Epidermal melanocyte (primary cell): ENCODE measurements at regions not wholly inside any gene's neighbourhood (a gene's known extent, or its start where the extent isn't known, plus 50 kb on each side); places are given as distances from the start of the nearest gene placed in this dataset.
A peak's percentile ranks its signal among the peaks of the same experiment; 100 is the strongest.

Experiments used
- DNase-seq: peaks from one replicate; pipeline ENCODE4 v3.0.0; 2011; ENCODE audit warnings: low spot score; ENCODE audit not compliant: insufficient read length

DNA sequence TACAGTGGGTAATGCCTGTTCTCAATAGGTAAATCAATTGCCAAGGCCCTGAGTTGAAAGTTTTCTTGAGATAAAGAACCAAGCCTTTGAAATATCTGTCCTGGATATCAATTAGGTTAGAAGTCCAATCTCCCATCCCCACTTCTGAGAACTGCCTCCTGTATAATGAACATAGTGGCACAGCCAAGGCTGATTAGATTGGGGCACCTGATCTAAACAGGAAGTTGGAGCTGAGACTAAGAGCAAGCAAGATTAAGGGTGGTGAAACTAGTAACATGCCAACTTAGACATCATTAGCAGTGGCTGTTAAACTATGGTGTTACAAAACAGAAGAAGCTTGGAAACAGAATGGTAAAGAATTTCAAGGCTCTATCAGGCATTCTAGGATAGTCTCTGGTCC, 137.7 kb upstream of the TMEM108 start:
- DNase-seq = no peak

DNA sequence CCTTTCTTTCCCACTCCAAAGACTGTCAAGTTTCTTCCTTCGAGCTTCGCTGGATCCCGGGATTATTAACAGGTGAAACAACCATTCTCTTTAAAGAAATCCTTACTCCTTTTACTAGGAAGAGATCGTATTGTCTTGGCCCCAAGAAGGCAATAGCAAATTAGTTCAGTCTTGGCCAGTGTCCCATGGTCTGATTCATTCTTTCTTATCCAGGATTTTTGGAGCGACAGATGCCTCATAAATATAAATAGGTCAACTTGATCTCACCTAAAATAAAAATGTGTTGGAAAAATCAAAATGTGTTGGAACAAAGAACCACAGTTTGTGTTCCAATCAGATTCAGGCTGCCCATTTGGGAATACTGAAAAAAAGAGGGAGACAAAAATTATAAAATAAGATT, 140.1 kb upstream of the TMEM108 start:
- DNase-seq = no peak

DNA sequence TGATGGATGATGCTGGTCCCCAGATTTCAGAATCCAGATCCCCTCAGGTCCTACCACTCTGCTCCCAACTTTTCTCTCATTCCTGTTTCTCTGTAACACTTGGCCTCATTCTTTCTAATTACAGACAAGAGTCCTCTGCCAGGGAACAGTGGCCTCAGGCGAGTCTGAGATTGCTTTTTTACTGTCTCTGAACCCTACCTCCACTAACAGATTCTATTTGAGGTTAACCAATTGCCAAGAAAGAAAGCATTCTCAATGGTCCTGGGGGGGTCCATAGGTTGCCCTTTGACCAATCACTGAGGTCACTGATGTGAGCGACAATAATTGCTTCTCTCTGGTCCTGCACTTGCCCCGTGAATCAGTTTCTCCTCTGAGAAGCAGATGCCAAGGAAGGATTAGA, 145.2 kb upstream of the TMEM108 start:
- DNase-seq = no peak

DNA sequence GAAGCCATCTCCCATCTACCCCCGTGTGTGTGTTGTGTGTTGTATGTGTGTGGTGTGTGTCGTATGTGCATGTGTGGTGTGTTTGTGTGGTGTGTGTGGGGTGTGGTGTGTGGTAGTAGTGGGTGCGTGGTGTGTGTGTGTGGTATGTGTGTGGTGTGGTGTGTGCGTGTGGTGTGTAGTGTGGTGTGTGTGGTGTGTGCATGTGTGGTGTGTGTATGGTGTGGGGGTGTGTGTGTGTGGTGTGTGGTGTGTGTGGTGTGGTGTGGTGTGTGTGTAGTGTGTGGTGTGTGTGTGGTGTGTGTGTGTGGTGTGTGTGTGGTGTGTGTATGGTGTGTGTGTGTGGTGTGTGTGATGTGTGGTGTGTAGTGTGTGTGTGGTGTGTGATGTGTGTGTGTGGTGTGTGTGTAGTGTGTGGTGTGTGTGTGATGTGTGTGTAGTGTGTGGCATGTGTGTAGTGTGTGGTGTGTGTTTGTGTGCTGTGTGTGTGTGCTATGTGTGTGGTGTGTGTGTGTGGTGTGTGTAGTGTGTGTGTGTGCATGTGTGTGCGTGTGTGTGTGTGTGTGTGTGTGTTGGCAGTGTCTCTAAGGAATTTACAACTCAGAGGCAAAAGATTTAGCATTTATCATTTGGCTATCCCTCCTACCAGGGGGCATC, 156.3 kb upstream of the TMEM108 start:
- DNase-seq = no peak

DNA sequence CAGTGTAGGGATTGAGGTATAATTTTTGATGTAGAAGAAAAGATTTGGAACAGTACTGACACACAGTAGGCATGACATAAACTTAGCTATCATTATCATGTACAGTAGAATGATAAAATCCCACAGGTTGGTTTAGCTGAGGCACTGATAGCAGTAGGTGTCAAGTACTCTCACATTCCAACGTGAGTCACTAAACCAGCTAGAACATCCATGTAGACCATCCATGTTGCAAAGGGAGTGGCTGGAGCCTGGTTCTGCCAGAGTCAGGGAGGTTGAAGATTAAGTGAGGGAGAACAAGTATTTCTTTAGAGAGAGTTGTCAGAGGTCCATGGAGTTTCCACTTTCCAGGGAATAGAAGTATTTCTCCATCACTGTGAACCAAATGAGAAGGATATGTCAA, 157.2 kb upstream of the TMEM108 start:
- no peak for DNase-seq

DNA sequence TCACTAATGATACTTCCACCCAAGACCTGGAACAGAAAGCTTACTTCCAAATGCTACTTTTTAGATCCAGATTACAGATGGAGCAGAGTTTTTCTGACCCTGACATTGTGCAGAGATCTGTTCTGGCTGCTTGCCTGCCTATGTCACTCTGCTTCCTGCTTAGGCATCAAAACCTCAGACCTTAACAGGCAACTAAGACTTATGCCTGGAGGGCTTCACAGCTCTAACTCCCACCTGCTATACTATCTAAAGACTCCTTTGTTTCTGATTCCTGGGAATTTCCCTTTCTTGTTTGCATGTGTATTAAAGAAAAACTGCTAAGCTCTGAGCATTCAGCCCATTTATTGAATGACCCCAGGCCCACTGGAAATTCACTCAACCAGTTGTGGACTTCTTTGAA, 157.4 kb upstream of the NPHP3 start:
- DNase-seq = peak; percentile 39

DNA sequence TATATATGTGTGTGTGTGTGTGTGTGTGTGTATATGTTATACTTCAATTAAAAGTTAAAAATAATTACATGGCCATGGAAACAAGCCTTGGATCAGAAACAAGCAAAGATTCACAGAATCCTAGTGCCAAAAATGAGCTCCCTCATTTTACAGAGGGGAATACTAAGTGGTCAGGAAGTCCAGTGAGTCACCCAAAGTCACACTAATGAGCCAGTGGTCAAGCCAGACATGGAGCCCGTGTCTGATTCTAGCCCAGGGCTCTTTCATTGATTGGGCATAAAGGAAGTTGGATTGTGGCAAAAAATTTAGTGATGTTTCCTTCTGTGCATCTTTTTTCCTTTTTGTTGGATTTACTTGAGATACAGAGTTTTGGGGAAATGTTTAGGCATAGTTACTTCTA, 152.5 kb upstream of the NPHP3 start:
- no peak for DNase-seq

DNA sequence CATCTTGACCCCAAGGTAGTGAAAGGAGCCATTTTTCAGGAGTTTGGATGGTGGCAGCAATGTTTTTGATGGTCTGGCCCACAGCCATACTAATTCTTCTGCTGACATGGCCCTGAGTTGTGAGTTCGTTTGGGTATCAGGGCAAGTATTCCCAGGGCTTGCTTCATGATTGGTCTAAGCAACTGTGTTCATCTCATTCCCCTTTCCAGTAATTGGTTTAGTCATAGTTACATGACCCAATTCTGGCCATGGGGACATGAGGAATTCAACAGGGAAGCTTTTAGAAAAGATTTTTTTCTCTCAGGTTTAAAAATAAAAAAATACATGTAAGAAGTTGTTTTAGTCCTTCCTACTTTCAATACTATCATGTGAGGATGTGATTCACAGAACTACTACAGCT, 150.5 kb upstream of the NPHP3 start:
- DNase-seq = no peak

DNA sequence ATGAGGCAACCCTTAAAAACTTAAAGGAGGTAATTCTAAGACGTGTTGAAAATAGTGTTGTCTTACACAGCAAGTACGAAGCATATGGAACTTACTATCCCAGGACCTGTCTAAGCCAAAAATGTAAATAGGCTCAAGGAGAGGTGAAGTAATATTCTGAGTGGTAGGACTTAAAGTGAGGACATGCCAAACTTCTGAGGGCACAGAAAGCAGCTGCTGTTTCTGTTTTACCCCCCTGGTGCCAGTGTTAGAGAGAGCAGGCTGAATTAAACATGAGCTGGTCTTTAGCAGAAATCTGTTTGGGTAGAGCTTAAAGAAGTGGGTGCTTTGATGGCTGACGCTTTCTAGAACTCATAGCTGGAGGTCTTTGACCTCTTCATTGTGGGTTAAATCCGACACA, 149.7 kb upstream of the NPHP3 start:
- DNase-seq = no peak

DNA sequence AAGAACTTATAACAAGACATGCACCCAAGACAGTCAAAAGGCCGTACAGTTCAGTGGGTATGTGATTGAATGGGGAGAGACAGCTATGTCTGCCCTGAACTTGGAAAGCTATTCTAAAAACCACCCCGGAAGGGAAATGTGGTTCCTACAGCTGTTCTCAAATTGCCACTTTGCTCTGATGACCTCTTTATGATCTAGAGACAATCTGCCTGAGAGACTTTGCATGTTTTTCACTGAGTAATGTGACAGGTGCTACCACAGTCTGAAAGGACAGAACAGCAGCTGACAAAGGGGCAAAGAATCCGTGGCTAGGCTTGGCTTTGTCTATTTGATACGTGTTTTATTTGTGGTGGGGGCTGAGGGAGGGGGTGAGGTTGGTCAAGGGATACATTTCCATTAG, 148.3 kb upstream of the NPHP3 start:
- no peak for DNase-seq

DNA sequence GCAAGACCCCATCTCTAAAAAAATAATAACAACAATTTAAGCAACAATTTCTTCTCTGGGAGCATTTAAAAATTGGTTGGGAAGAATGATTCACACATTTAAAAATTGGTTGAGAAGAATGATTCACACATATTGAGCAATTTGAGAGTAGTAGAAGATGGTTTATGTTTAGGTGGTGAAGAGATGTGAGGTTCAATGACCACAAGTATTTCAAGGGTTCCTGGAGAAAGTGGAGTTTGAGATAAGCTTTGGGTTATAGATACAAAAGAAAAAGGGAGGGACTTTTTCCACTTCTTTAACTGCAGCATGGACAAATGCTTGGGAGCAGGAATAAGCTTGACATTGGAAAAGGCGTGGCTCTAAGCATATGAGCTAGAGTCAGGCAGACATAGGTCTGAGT, 145.7 kb upstream of the NPHP3 start:
- DNase-seq = no peak

DNA sequence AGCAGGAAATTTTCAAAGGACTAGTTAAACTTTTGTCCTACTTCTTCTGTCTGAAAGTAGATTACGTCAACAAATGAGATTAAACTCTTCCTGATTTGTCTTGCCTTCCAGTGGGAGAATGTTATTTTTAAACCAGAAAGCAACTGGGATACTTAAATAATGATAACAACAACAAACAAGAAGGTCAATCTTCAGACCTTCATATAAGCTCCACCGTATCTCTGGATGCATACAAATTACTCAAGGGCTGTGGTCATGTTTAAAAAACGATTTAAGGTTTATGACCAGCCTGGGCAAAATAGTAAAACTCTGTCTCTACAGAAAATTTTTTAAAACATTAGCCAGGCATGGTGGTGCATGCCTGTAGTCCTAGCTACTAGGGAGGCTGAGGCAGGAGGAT, 145.3 kb upstream of the NPHP3 start:
- no peak for DNase-seq

DNA sequence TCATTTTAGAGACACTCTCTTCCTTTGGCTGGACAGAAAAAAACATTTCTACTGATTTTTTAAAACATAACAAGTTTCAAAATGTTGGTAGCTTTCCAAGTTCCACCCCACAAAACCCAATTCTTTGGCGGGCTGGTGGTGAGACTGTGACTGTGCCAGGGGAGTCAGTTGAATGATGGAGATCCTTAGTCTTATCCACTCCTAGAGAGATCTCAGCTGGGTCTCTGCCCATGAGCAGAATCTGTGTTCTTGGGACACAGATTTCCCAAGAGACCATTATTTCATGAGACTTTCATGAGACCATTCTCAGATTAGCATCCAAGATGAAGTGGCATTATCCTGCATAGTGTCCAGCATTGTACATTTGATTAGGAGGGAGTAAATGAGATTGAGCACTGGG, 135.1 kb upstream of the NPHP3 start:
- DNase-seq = no peak

DNA sequence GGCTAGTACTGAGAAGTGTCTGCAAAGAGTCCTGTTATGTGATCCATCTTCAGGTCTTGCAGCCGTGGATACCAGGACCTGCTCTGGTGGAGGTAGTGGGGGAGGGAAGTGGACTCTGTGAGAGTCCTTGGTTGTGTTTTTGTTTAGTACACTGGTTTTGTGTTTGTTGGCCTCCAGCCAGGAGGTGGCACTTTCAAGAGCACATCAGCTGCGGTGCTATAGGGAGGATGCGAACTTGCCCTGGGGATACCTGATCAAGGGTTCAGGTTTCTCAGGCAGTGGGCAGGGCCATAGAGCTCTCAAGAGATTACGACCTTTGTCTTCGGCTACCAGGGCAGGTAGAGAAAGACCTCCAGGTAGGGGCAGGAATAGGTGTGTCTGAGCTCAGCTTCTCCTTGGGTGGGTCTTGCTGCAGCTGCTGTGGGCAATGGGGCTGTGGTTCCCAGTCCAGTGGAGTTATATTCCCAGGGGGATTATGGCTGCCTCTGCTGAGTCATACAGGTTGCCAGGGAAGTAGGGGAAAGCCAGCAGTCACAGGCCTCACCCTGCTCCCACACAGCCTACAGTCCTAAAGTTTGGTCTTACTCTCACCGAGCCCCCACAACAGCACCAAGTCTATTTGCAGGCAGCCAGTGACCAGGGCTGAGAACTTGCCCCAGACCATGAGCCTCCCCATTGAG, 132.8 kb upstream of the NPHP3 start:
- no peak for DNase-seq

DNA sequence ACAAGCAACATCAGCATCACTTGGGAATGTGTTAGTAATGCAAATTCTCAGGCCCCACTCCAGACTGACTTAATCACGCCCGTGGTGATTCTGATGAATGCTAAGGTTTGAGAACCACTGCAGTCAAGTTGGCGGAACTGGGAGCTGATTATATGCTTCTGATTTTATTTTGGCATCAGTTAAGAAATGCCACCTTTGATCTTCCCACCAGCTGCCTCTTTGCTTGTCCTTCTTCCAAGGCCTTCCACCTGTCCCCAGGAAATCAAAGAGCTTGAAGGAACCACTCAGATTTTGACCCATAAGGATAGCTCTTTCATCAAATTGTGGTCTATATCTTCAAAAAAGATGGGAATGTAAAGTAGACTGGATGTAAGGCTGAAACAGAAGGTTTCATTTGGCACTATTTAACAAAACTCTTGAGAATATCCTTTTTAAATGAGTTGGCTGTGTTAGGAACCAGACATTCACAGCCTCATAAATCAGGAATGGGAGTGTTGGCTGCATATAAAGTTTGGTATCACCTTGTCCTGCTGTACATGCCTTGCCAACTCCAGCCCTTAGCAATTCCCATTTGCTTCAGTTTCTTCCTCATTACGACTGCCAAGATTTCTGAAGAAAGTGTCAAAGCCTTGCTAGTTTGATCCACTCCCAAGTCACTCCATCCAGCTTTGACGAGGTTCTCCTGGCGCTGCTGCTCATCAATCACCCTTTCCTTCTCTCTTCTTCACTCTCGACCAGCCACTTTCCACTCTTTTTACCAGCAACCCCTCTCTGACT, 125.8 kb upstream of the NPHP3 start:
- DNase-seq = no peak

DNA sequence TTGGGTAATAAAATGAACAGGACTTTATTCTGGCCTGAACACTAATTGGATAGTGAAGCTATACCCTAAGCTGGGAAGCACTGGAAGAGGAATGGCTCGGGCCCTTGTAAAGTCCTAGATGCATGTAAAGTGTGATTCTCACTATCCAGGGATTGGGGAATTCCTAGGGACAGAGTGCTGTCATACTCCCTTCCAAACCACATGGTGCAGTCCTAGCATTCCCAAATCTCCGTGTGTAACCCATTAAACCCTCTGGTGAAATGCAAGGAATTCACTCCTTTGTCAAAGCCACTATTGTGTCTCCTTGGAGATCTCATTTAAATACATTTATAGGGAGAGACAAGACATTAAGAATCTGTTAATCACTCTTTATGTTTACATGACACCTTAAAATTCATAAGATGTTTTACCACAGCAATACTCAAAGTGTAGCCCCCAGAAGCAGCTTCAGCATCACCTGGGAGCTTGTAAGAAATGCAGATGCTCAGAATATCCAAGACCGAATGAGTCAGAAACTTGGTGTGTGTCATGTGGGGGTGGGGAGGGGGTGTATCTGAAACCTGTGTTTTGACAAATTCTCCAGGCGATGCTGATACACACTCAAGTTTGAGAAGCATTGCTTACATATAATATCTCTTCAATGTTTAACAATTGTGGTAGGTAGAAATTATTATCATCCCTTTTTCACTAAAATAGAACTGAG, 121.8 kb upstream of the NPHP3 start:
- no peak for DNase-seq

DNA sequence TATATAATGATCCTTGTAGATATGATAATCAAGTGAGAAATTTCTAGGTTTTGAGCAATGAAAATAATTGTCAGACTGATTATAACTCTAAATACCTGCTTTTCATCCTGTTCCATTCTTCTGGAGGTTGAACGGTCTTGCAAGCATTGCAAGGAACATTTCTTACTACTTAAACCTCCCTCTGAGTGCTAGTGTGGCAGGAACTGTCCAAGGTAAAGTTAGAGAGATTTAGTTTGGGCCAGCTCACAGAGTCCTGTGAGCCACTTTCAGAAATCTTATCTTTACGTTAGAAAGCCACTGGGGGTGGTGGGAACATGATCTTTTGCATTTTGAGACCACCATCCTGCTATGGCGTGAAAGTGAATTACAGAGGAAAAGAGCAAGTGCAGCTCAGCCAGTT, 121.1 kb upstream of the NPHP3 start:
- no peak for DNase-seq

DNA sequence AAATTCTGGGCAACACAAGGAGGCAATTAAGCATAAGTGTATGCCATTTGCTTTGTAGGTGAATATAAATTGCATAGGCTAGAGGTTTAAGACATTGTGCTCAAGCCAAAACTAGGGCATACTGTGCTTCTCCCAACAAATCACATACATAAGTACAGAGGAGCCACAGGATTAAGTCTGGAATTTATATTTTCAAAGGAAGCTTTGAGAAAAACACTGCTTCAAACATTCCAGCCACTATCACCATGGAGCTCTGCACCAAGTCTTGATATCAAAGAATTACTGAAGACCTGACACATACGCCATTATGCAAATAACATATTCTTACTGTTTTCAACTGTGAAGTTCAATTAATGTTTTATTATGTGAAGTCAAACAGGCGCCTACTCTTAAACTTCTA, 119.4 kb upstream of the NPHP3 start:
- DNase-seq = no peak

DNA sequence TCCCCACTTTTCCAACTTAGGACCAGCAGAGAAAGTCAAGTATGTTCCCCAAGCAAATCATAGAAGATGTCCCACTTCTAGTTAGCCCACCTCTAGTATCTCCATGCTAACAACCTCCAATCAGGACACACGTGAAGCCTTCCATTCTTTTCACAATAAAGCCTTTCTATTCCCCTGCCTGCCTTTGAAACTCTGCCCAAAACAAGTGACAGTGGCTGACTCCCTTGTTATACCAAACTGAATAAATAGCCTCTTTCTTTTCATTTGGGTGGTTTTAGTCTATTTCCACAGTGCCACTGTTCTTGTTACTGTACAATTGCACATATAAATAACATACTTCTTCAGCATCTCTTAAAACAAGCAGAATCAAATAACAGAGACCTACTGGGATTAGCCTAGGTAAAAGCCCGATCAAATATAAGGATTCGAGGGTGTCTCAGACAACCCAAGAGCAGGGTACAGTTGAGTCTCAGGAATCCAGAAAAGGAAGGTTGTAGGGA, 118.0 kb upstream of the NPHP3 start:
- DNase-seq = no peak

DNA sequence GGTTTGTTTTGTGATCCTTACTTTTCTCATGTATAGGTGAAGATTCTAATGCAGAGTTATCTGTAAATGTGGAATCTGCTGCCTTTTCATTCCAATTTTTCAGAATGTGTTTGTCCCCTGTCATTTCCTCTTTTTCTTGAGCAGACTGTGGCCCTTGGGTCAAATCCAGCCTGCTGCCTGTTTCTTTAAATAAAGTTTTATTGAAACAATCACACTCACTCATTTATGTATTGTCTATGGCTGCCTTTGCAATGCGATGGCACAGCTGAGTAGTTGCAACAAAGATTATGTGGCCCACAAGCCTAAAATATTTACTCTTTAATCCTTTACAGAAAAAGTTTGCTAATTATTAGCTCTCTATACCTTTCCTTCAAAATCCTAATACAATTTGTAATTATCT, 116.3 kb upstream of the NPHP3 start:
- DNase-seq = no peak

DNA sequence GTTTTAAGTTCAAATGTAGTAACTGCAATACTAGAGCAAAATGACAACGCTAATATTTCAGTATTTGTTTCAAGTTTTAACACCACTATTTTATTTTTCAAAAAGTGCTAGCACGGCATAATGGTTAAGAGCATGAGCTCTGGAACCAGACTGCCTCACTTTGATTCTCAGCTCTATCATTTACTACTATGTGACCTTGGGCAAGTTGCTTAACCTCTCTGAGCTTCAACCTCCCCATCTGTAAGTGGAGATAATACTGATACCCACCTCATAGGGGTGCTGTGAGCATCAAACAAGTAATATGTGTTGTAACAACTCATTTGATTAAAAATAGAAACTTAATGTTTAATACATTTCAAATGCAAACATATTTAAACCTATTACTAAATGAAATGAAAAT, 115.4 kb upstream of the NPHP3 start:
- DNase-seq = no peak

DNA sequence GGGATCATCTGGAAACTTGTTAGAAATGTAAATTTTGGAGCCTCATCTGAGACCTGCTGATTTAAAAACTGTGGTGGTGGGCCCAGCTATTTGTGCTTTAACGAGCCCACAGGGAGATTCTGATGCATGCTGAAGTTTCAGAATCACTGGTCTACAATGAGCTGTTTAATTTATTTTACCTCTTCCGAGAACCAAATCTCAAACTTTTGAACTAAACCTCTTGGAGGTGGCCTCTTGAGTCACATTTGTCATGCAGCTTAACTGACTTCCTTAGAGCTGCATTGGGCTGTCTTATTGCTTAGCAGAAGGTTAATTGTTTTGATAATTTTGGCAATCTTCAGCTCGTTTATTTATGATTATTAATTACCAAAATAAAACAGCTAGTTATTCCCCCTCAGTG, 112.1 kb upstream of the NPHP3 start:
- DNase-seq = no peak
